Common myeloid progenitor, CD34-positive (primary cell): ENCODE measurements at regions not wholly inside any gene's neighbourhood (a gene's known extent, or its start where the extent isn't known, plus 50 kb on each side); places are given as distances from the start of the nearest gene placed in this dataset.

ENCODE experiments used
- CTCF ChIA-PET: fragments of 350-600 bp; sonication (Branson Sonifier 250); formaldehyde crosslinking; loops from one replicate; lab custom pipeline; 2021; ENCODE audit warnings: antibody characterized with exemption; lab: Charles Lee
- POLR2A ChIA-PET: fragments of 350-600 bp; sonication (Branson Sonifier 250); formaldehyde crosslinking; loops from one replicate; lab custom pipeline; 2021; ENCODE audit warnings: antibody characterized with exemption; lab: Charles Lee
- DNase-seq, 3 donors: peaks; one replicate each; pipeline versions ENCODE4 v3.0.0 to v3.0.0-alpha.2; 2013
- H3K27ac ChIP-seq, 2 experiments: 1 replicate in 1 of 2; 2 replicates in 1 of 2; pipeline ENCODE4 v1.7.0; 2013; ENCODE audit warnings: inconsistent platforms in 2 of 2, low read length in 2 of 2, mild to moderate bottlenecking in 2 of 2, low read depth in 1 of 2, moderate library complexity in 1 of 2; ENCODE audit not compliant: severe bottlenecking in 2 of 2, insufficient read depth in 1 of 2, poor library complexity in 1 of 2
- H3K27me3 ChIP-seq, 5 experiments: replicated peaks in 2 of 5; 1 replicate in 3 of 5; 2 replicates in 2 of 5; pipeline versions ENCODE4 v1.6.1 to v1.7.0; 2013; ENCODE audit warnings: low read length in 4 of 5, mild to moderate bottlenecking in 2 of 5, moderate library complexity in 2 of 5, inconsistent platforms in 1 of 5; ENCODE audit not compliant: insufficient read depth in 5 of 5, control insufficient read depth in 4 of 5
- H3K36me3 ChIP-seq, 4 experiments: 1 replicate in 2 of 4; 2 replicates in 2 of 4; pipeline versions ENCODE4 v1.6.1 to v1.7.0; 2013; ENCODE audit warnings: low read length in 3 of 4, control low read depth in 1 of 4, mild to moderate bottlenecking in 1 of 4; ENCODE audit not compliant: control insufficient read depth in 4 of 4, insufficient read depth in 4 of 4
- H3K4me1 ChIP-seq, 4 experiments: 1 replicate in 3 of 4; 2 replicates in 1 of 4; pipeline versions ENCODE4 v1.6.1 to v1.7.1; 2013; ENCODE audit warnings: low read length in 3 of 4, mild to moderate bottlenecking in 3 of 4, control low read depth in 1 of 4, inconsistent platforms in 1 of 4, moderate library complexity in 1 of 4; ENCODE audit not compliant: control insufficient read depth in 4 of 4, insufficient read depth in 4 of 4; ENCODE audit errors: control extremely low read depth in 1 of 4
- H3K4me3 ChIP-seq, 7 experiments: 1 replicate in 4 of 7; 2 replicates in 3 of 7; pipeline versions ENCODE4 v1.5.1 to v1.7.0; 2013; ENCODE audit warnings: mild to moderate bottlenecking in 7 of 7, low read length in 6 of 7, moderate library complexity in 6 of 7, inconsistent platforms in 2 of 7, low read depth in 2 of 7, control low read depth in 1 of 7; ENCODE audit not compliant: insufficient read depth in 4 of 7, control insufficient read depth in 1 of 7; ENCODE audit errors: extremely low read depth in 1 of 7
- H3K9me3 ChIP-seq, 5 experiments: 1 replicate in 4 of 5; 2 replicates in 1 of 5; pipeline versions ENCODE4 v1.6.1 to v1.7.1; 2013; ENCODE audit warnings: low read length in 4 of 5, mild to moderate bottlenecking in 2 of 5, inconsistent platforms in 1 of 5, low read depth in 1 of 5, moderate library complexity in 1 of 5; ENCODE audit not compliant: control insufficient read depth in 4 of 5, insufficient read depth in 2 of 5; ENCODE audit errors: control extremely low read depth in 1 of 5
- WGBS: methylation state at CpG from one replicate; pipeline ENCODE4 v1.1.5; 2013; ENCODE audit not compliant: insufficient coverage; 5-methylcytosine and 5-hydroxymethylcytosine counted together

DNA sequence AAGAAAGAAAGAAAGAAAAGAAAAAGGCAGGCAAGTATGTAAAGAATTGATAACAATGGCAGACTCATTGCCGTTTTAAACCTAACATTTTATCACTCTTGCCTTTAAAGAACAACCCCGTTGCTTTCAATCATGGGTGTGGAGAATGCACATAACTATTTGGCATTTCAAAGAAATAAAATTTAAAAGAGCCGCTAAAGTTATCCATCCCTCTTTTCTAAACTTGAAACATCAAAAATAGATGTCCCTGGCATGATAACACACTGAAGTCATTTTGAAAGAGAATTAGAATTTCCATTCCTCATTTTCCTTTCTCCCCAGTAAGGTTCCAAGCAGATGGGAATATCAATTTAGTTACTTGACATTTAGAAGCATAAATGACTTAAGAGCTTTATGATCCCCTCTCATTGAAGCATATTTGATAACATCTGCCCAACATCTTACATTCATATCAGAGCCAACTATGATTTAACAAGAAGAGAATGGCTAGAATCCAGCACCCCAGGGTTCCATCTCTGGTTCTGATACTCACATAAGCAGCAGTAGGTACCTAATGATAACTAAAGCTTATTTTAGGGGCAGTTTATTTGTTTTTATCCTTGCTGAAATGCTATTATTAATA, 529.6 kb upstream of the LRRC4C start:
- ChIA-PET CTCF (no interaction called here), POLR2A (no interaction called here)
- no peaks in the 10 kb centered on the region for H3K4me1 ChIP-seq
- no peak overlapping the region for H3K27ac ChIP-seq
- DNase-seq = no peak
- no peaks in the 10 kb centered on the region for H3K27me3 ChIP-seq
- no peak overlapping the region for H3K4me3 ChIP-seq
- no peaks in the 10 kb centered on the region for H3K9me3 ChIP-seq
- H3K36me3 ChIP-seq = no peaks in the 10 kb centered on the region
- WGBS = 100% methylated on average over 2 of the region's 3 CpGs

DNA sequence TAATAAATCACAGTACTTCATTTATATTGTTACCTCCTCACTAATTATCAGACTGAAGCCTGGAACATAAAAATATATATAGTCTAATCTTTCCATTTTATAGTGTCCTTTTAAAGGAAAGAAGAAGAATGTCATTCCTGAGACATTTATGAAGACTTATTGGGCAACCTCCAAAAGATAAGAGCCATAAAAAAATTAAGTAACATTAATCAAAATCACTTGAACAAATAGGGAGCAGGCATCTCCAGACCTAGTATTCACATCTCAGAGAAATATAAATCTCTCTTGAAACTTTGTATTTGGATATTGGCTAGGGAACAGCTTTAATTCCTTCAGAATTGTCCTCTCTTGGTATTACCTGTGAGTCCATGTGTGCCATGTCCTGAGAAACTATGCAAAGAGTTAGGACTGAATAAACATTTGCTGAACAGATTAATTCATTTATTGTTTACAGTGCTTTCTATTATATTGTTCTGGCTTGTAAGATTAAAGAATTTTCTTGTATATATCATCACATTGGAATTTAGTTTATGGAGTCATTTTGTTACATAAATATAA, 530.5 kb upstream of the LRRC4C start:
- ChIA-PET POLR2A (no interaction called here), CTCF (interaction anchor here (1.1 kb wide), 1 partner anchor 70 kb away, joined by 3 read pairs; no protein-coding TSS in a partner anchor)
- no peaks in the 10 kb centered on the region for H3K9me3 ChIP-seq

DNA sequence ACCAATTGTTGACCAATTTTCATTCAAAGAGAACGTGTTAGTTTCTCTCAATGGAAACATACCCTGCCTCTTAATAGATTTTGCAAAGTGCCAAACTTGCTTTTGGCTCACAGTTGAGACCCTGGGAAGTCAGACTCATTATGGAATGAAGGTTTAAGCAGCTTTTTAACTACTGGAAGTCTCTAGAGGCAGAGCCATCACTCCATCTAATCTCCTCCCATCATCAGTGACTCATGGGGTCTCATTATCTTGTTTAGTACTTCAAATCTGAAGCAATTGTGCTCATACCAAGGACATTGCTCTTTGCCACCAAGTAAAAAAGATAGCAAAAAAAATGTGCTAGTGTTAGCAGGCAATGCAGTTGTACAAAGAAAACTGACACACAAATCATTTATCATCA, 537.1 kb upstream of the LRRC4C start:
- no peak overlapping the region for H3K4me3 ChIP-seq
- H3K27ac ChIP-seq = no peak overlapping the region
- H3K36me3 ChIP-seq = no peaks in the 10 kb centered on the region
- H3K27me3 ChIP-seq = no peaks in the 10 kb centered on the region
- CTCF ChIA-PET = no interaction called here
- DNase-seq = no peak
- no peaks in the 10 kb centered on the region for H3K4me1 ChIP-seq
- 100% methylated on average over 1 of the region's 1 CpG for WGBS
- H3K9me3 ChIP-seq = no peaks in the 10 kb centered on the region
- POLR2A ChIA-PET = no interaction called here

More for the DNA sequence above, 530.5 kb upstream of the LRRC4C start:
- no peaks in the 10 kb centered on the region for H3K27me3 ChIP-seq
- no peaks in the 10 kb centered on the region for H3K4me1 ChIP-seq
- no peak overlapping the region for H3K27ac ChIP-seq
- no peak overlapping the region for H3K4me3 ChIP-seq
- no peaks in the 10 kb centered on the region for H3K36me3 ChIP-seq
- DNase-seq = no peak

DNA sequence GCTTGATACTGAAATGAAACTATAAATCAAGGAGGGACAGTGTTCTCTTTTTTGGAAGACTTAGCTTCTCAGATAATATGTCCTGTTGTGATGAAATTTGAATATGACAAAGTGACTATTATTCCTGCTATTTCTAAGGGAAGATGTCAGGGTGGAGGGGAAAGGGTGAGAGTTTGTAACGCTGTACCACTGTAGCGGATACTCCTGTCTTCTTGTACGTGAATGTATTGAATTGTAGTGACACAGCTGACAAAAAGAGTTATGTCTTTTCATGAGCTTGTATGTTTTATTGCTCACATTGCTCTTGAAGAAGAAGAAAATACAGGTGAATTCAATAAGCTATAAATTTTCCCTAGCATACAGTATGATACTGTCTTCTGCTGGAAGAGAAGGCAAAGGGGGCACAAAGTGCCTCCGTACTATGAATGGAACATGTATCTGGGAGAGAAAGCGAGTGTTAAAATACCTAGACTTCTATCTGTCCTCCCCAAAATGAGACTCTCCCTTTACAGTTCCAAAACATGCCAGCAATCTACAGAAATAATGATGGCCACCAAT, 538.5 kb upstream of the LRRC4C start:
- ChIA-PET POLR2A (no interaction called here), CTCF (interaction anchor here (0.6 kb wide), 1 partner anchor 417 kb away, joined by 4 read pairs; no protein-coding TSS in a partner anchor)
- H3K27me3 ChIP-seq = no peaks in the 10 kb centered on the region
- no peaks in the 10 kb centered on the region for H3K36me3 ChIP-seq
- DNase-seq = no peak
- H3K4me3 ChIP-seq = no peak overlapping the region
- H3K4me1 ChIP-seq = no peaks in the 10 kb centered on the region
- H3K27ac ChIP-seq = no peak overlapping the region
- 88% methylated on average over 2 of the region's 5 CpGs for WGBS
- no peaks in the 10 kb centered on the region for H3K9me3 ChIP-seq

DNA sequence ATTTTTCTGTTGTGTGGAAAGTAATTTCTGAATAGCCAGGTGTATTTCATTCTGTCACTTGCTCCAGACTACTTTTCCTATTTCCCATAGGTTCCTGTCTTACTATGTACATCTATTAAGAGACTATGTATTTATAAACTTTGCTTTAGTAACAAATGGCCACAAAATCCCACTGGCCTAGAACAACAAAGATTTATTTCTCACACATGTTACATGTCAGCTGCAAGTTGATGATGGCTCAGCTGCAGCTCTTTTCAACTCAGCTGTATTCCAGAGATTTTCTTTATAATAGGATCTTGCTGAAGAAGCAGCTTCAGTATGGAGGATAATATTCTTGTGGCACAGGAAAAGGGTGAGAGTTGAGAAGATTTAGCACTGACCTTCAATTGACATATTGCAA, 539.6 kb upstream of the LRRC4C start:
- no peaks in the 10 kb centered on the region for H3K36me3 ChIP-seq
- no peak overlapping the region for H3K27ac ChIP-seq
- H3K4me1 ChIP-seq = no peaks in the 10 kb centered on the region
- H3K9me3 ChIP-seq = no peaks in the 10 kb centered on the region
- no peak overlapping the region for H3K4me3 ChIP-seq
- POLR2A ChIA-PET = interaction anchor here (0.6 kb wide), 1 partner anchor 169 kb away, joined by 4 read pairs; no protein-coding TSS in a partner anchor
- CTCF ChIA-PET = no interaction called here
- DNase-seq = no peak
- H3K27me3 ChIP-seq = no peaks in the 10 kb centered on the region

DNA sequence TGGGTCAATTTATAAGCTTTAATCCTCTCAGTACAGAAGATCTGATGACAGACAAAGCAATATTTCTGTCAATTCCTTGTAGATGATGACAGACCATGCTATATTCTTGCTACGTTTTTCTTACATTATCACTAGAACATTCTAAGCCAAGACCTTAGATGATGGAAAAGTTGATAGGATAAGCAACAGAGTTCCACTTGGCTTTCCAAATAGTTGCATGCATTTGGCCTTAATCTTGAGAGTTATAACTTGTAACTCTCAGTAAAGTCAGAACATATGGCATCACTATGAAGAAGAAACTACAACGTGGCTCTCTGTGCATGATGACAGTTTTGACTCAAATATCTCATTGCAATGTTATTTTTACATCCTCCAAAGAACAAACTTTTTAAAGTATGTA, 544.3 kb upstream of the LRRC4C start:
- Histone ChIP-seq H3K27ac (no peak overlapping the region), H3K9me3 (no peaks in the 10 kb centered on the region), H3K36me3 (no peaks in the 10 kb centered on the region), H3K4me1 (no peaks in the 10 kb centered on the region), H3K4me3 (no peak overlapping the region), H3K27me3 (no peaks in the 10 kb centered on the region)
- ChIA-PET CTCF (no interaction called here), POLR2A (no interaction called here)
- DNase-seq = no peak
- no CpG with 5 or more reads among the region's 2 CpGs for WGBS

DNA sequence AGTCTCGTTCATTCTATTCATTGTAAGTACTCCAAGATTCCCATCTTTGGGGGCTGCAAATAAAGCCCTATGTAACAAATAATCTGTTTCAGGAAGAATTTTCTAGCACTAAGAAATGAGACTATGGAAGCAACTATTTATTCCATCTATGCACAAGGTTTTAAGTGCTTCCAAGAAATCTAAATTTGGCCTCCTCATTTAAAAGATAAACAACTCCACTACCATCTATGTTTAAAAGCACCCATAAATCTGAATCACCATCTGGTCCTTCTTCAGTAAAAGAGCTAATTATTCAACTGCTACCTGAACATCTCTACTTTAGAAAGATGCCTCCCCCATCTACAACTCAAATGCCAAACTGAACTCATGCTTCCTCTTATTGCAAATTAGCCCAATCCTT, 547.3 kb upstream of the LRRC4C start:
- no peak for DNase-seq
- CTCF ChIA-PET = no interaction called here
- Histone ChIP-seq H3K36me3 (no peaks in the 10 kb centered on the region), H3K9me3 (no peaks in the 10 kb centered on the region), H3K4me1 (no peaks in the 10 kb centered on the region), H3K27me3 (no peaks in the 10 kb centered on the region), H3K27ac (no peak overlapping the region), H3K4me3 (no peak overlapping the region)
- POLR2A ChIA-PET = no interaction called here
- 100% methylated on average over 1 of the region's 1 CpG for WGBS
